Gastroesophageal sphincter (tissue), 4 donors: ENCODE measurements at regions not wholly inside any gene's neighbourhood (a gene's known extent, or its start where the extent isn't known, plus 50 kb on each side); places are given as distances from the start of the nearest gene placed in this dataset.
A peak's percentile ranks its signal among the peaks of the same experiment; 100 is the strongest.

Experiments used
- ATAC-seq: fragments of 150-250 bp; one replicate; pipeline ENCODE4 v1.9.1; 2016; ENCODE audit warnings: mild to moderate bottlenecking, moderate library complexity
- H3K27ac ChIP-seq, 4 donors: fragments of 200-600 bp; sonication (generic) in 3 of 4; 1 replicate in 3 of 4; 2 replicates in 1 of 4; pipeline ENCODE4 v1.5.1; 2016 to 2019
- H3K27me3 ChIP-seq: fragments of 200-600 bp; sonication (generic); one replicate; pipeline ENCODE4 v1.5.1; 2019
- H3K36me3 ChIP-seq, 2 donors: fragments of 200-600 bp; sonication (generic); one replicate each; pipeline ENCODE4 v1.5.1; 2019; ENCODE audit warnings: control low read depth in 1 of 2
- H3K4me1 ChIP-seq, 3 donors: fragments of 200-600 bp; sonication (generic); 1 replicate in 2 of 3; 2 replicates in 1 of 3; pipeline ENCODE4 v1.5.1; 2016 to 2019; ENCODE audit warnings: control low read depth in 2 of 3
- H3K4me3 ChIP-seq, 2 donors: fragments of 200-600 bp; sonication (generic); one replicate each; pipeline ENCODE4 v1.5.1; 2019; ENCODE audit warnings: mild to moderate bottlenecking in 1 of 2, moderate library complexity in 1 of 2
- H3K9me3 ChIP-seq, 3 donors: fragments of 200-600 bp; sonication (generic); one replicate each; pipeline ENCODE4 v1.5.1; 2017 to 2019; ENCODE audit warnings: control low read depth in 2 of 3
- CTCF ChIP-seq, 4 experiments: fragments of 200-600 bp in 2 of 4; fragments of 450-650 bp in 2 of 4; sonication (generic) in 1 of 4; IDR thresholded peaks; one replicate each; pipeline ENCODE4 v1.5.1; 2017 to 2019; ENCODE audit warnings: antibody characterized with exemption in 4 of 4, mild to moderate bottlenecking in 2 of 4, moderate library complexity in 2 of 4
- EP300 ChIP-seq: sonication (generic); formaldehyde crosslinking; IDR thresholded peaks from one replicate; pipeline ENCODE4 v1.6.1; 2017; ENCODE audit warnings: antibody characterized with exemption, mild to moderate bottlenecking
- POLR2A ChIP-seq, 2 donors: fragments of 450-650 bp; IDR thresholded peaks; one replicate each; pipeline ENCODE4 v1.6.1; 2017; ENCODE audit warnings: antibody characterized with exemption in 2 of 2, mild to moderate bottlenecking in 2 of 2, moderate library complexity in 1 of 2
- POLR2AphosphoS5 ChIP-seq: sonication (generic); formaldehyde crosslinking; IDR thresholded peaks from one replicate; pipeline ENCODE4 v1.6.1; 2017; ENCODE audit warnings: antibody characterized with exemption
- WGBS, 2 donors: methylation state at CpG; one replicate each; pipeline ENCODE4 v1.1.5; 2018; ENCODE audit warnings: low coverage in 1 of 2; 5-methylcytosine and 5-hydroxymethylcytosine counted together

GRCh38 chrX:149302705-149303104 is 202.4 kb downstream of the IDS start:
- WGBS, 2 donors = 100% methylated on average over 1 of the region's 2 CpGs; no CpG with 5 or more reads in 1 of the 2 donors
- no peaks in the 10 kb centered on the region for H3K27me3 ChIP-seq
- TF ChIP-seq EP300 = no peak
- no peak for TF ChIP-seq CTCF (IDR thresholded peaks at IDR 0.05)
- no peak for TF ChIP-seq POLR2AphosphoS5
- no peak for TF ChIP-seq POLR2A (IDR thresholded peaks at IDR 0.05)
- H3K27ac ChIP-seq = no peak overlapping the region
- no peak overlapping the region for H3K4me3 ChIP-seq
- H3K36me3 ChIP-seq = no peaks in the 10 kb centered on the region
- ATAC-seq = no peak
- H3K4me1 ChIP-seq = no peaks in the 10 kb centered on the region
- H3K9me3 ChIP-seq = no peaks in the 10 kb centered on the region

- no peaks in the 10 kb centered on the region for H3K36me3 ChIP-seq
- no peak overlapping the region for H3K27ac ChIP-seq
- H3K27me3 ChIP-seq = no peaks in the 10 kb centered on the region
- no peak for ATAC-seq
- 0% methylated on average over 1 of the region's 1 CpG; no CpG with 5 or more reads in 1 of the 2 donors for whole genome bisulfite sequencing, 2 donors
- TF ChIP-seq POLR2AphosphoS5 (no peak), CTCF (IDR thresholded peaks at IDR 0.05) (no peak), EP300 (no peak)
- no peaks in the 10 kb centered on the region for H3K9me3 ChIP-seq
- no peaks in the 10 kb centered on the region for H3K4me1 ChIP-seq
- no peak overlapping the region for H3K4me3 ChIP-seq
These were observed 207.0 kb downstream of the IDS start for GRCh38 chrX:149298111-149298510.

GRCh38 chrX:149296092-149296491 is 209.0 kb downstream of the IDS start:
- 30 to 62% methylated on average over 3 to 5 of the region's 5 CpGs for WGBS, 2 donors
- TF ChIP-seq CTCF (IDR thresholded peaks at IDR 0.05) = no peak
- no peak for TF ChIP-seq POLR2AphosphoS5
- no peak for TF ChIP-seq EP300
- no peak for TF ChIP-seq POLR2A (IDR thresholded peaks at IDR 0.05)

GRCh38 chrX:149286940-149287349 is 218.2 kb downstream of the IDS start:
- no peak overlapping the region for H3K27ac ChIP-seq
- H3K27me3 ChIP-seq = no peaks in the 10 kb centered on the region
- no peak overlapping the region for H3K4me3 ChIP-seq
- H3K9me3 ChIP-seq = no peaks in the 10 kb centered on the region
- no peak for ATAC-seq
- TF ChIP-seq CTCF (IDR thresholded peaks at IDR 0.05) (peak in 3 of 4 experiments; percentile 10 to 60 (median 25)), EP300 (no peak)
- 20% methylated on average over 4 of the region's 4 CpGs; no CpG with 5 or more reads in 1 of the 2 donors for WGBS, 2 donors
- no peaks in the 10 kb centered on the region for H3K36me3 ChIP-seq
- no peaks in the 10 kb centered on the region for H3K4me1 ChIP-seq

More at GRCh38 chrX:149296092-149296491, 209.0 kb downstream of the IDS start:
- no peaks in the 10 kb centered on the region for H3K9me3 ChIP-seq
- H3K4me3 ChIP-seq = no peak overlapping the region
- no peaks in the 10 kb centered on the region for H3K27me3 ChIP-seq
- ATAC-seq = no peak
- H3K4me1 ChIP-seq = no peaks in the 10 kb centered on the region
- H3K27ac ChIP-seq = no peak overlapping the region
- H3K36me3 ChIP-seq = no peaks in the 10 kb centered on the region

- Histone ChIP-seq H3K27me3 (no peaks in the 10 kb centered on the region), H3K27ac (no peak overlapping the region), H3K4me3 (no peak overlapping the region), H3K9me3 (no peaks in the 10 kb centered on the region), H3K36me3 (no peaks in the 10 kb centered on the region), H3K4me1 (no peaks in the 10 kb centered on the region)
- TF ChIP-seq EP300 = no peak
- no peak for ATAC-seq
- WGBS, 2 donors = 67 to 74% methylated on average over 3 of the region's 3 CpGs
These were observed 220.5 kb downstream of the IDS start for GRCh38 chrX:149284616-149285015.

- Histone ChIP-seq H3K4me1 (no peaks in the 10 kb centered on the region), H3K27ac (no peak overlapping the region), H3K4me3 (no peak overlapping the region), H3K27me3 (no peaks in the 10 kb centered on the region), H3K9me3 (no peaks in the 10 kb centered on the region), H3K36me3 (no peaks in the 10 kb centered on the region)
- TF ChIP-seq POLR2A (IDR thresholded peaks at IDR 0.05) = no peak
- TF ChIP-seq CTCF (IDR thresholded peaks at IDR 0.05) = no peak
- no peak for TF ChIP-seq EP300
- TF ChIP-seq POLR2AphosphoS5 = no peak
- ATAC-seq = no peak
These were observed 221.3 kb downstream of the IDS start for GRCh38 chrX:149283853-149284252.
